GM23338 (cell line): ENCODE measurements at regions not wholly inside any gene's neighbourhood (a gene's known extent, or its start where the extent isn't known, plus 50 kb on each side); places are given as distances from the start of the nearest gene placed in this dataset.

Source experiments
- ATAC-seq: fragments of 200-7000 bp; cut with Tn5 transposase; 3 replicates; pipeline ENCODE4 v1.9.1; 2020
- DNase-seq: peaks from one replicate; pipeline ENCODE4 v3.0.0-alpha.2; 2015; ENCODE audit warnings: low spot score
- H2AFZ ChIP-seq: fragments of 200-600 bp; sonication (generic); 2 replicates; pipeline ENCODE4 v1.8.0; 2016; ENCODE audit warnings: antibody characterized with exemption, mild to moderate bottlenecking, moderate library complexity
- H3F3A ChIP-seq: fragments of 200-600 bp; sonication (generic); replicated peaks from 2 replicates; pipeline ENCODE4 v1.8.0; 2017; ENCODE audit warnings: antibody characterized with exemption, mixed run types, low read depth
- H3K27ac ChIP-seq: fragments of 200-600 bp; sonication (generic); 2 replicates; pipeline ENCODE4 v1.6.1; 2016; ENCODE audit warnings: low read depth
- H3K27me3 ChIP-seq: fragments of 200-600 bp; sonication (generic); 2 replicates; pipeline ENCODE4 v1.8.0; 2016; ENCODE audit warnings: mild to moderate bottlenecking, mixed run types, moderate library complexity; ENCODE audit not compliant: insufficient read depth
- H3K36me3 ChIP-seq: fragments of 200-600 bp; sonication (generic); 2 replicates; pipeline ENCODE4 v1.8.0; 2016; ENCODE audit warnings: mild to moderate bottlenecking; ENCODE audit not compliant: insufficient read depth
- H3K4me1 ChIP-seq: fragments of 200-600 bp; sonication (generic); 2 replicates; pipeline ENCODE4 v1.8.0; 2016; ENCODE audit warnings: mild to moderate bottlenecking, moderate library complexity; ENCODE audit not compliant: insufficient read depth
- H3K4me2 ChIP-seq: fragments of 200-600 bp; sonication (generic); 2 replicates; pipeline ENCODE4 v1.7.1; 2017; ENCODE audit warnings: mixed run types
- H3K4me3 ChIP-seq: fragments of 200-600 bp; sonication (generic); 2 replicates; pipeline ENCODE4 v1.6.1; 2016; ENCODE audit warnings: mixed run types
- H3K79me2 ChIP-seq: fragments of 200-600 bp; sonication (generic); replicated peaks from 2 replicates; pipeline ENCODE4 v1.8.0; 2017; ENCODE audit warnings: mild to moderate bottlenecking; ENCODE audit not compliant: insufficient read depth
- H3K9me2 ChIP-seq: fragments of 200-600 bp; sonication (generic); 2 replicates; pipeline ENCODE4 v1.8.0; 2017; ENCODE audit not compliant: insufficient read depth
- H4K20me1 ChIP-seq: fragments of 200-600 bp; sonication (generic); replicated peaks from 2 replicates; pipeline ENCODE4 v1.8.0; 2017; ENCODE audit warnings: mild to moderate bottlenecking; ENCODE audit not compliant: insufficient read depth
- H3K27ac Mint-ChIP-seq: 2 replicates; pipeline ENCODE4 v1.8.0; 2020; ENCODE audit warnings: inconsistent platforms, mild to moderate bottlenecking, moderate library complexity, mixed read lengths
- H3K27me3 Mint-ChIP-seq: 3 replicates; pipeline ENCODE4 v1.8.0; 2022; ENCODE audit warnings: low read depth, mild to moderate bottlenecking, moderate library complexity, mixed read lengths, inconsistent platforms; ENCODE audit not compliant: insufficient read depth, poor library complexity
- H3K36me3 Mint-ChIP-seq: 3 replicates; pipeline ENCODE4 v1.8.0; 2021; ENCODE audit warnings: low read depth, mild to moderate bottlenecking, inconsistent platforms, moderate library complexity, mixed read lengths
- H3K4me1 Mint-ChIP-seq: 3 replicates; pipeline ENCODE4 v1.8.0; 2020; ENCODE audit warnings: mild to moderate bottlenecking, inconsistent platforms, mixed read lengths
- H3K4me3 Mint-ChIP-seq: 3 replicates; pipeline ENCODE4 v1.8.0; 2021; ENCODE audit warnings: moderate library complexity, mild to moderate bottlenecking, inconsistent platforms, mixed read lengths
- H3K9me3 Mint-ChIP-seq: 3 replicates; pipeline ENCODE4 v1.8.0; 2020; ENCODE audit warnings: moderate library complexity, mild to moderate bottlenecking, inconsistent platforms, mixed read lengths
- CREB1 ChIP-seq: fragments of 250-450 bp; sonication (Bioruptor Pico); IDR thresholded peaks from 2 replicates; pipeline ENCODE4 v1.5.0; 2020; ENCODE audit warnings: low read depth, mild to moderate bottlenecking, moderate library complexity
- CTCF ChIP-seq, 2 experiments: fragments of 200-600 bp in 1 of 2; sonication (generic) in 1 of 2; conservative IDR thresholded peaks; 2 replicates each; pipeline versions ENCODE4 v1.5.1 to v1.6.1; 2016 to 2017; ENCODE audit warnings: antibody characterized with exemption in 2 of 2, low read depth in 2 of 2, mild to moderate bottlenecking in 2 of 2, moderate library complexity in 1 of 2
- ETS1 ChIP-seq: IDR thresholded peaks from 2 replicates; pipeline ENCODE4 v1.6.1; 2016; ENCODE audit warnings: antibody characterized with exemption
- EZH2 ChIP-seq: fragments of 200-600 bp; sonication (generic); IDR thresholded peaks from one replicate; pipeline ENCODE4 v1.8.0; 2017; ENCODE audit warnings: antibody characterized with exemption, mild to moderate bottlenecking, low read depth; ENCODE audit not compliant: unreplicated experiment
- EZH2phosphoT487 ChIP-seq: fragments of 200-600 bp; sonication (generic); IDR thresholded peaks from one replicate; pipeline ENCODE4 v1.8.1; 2018; ENCODE audit warnings: antibody characterized with exemption; ENCODE audit not compliant: unreplicated experiment
- JUNB ChIP-seq: IDR thresholded peaks from one replicate; pipeline ENCODE4 v1.6.1; 2016; ENCODE audit warnings: antibody characterized with exemption; ENCODE audit not compliant: unreplicated experiment
- NANOG ChIP-seq: IDR thresholded peaks from 2 replicates; pipeline ENCODE4 v1.6.1; 2016; ENCODE audit warnings: antibody characterized with exemption, borderline replicate concordance
- POLR2AphosphoS5 ChIP-seq: IDR thresholded peaks from 2 replicates; pipeline ENCODE4 v1.6.1; 2016; ENCODE audit warnings: antibody characterized with exemption, low read depth
- REST ChIP-seq: IDR thresholded peaks from one replicate; pipeline ENCODE4 v1.6.1; 2018; ENCODE audit warnings: antibody characterized with exemption; ENCODE audit not compliant: unreplicated experiment
- STAT1 ChIP-seq: IDR thresholded peaks from one replicate; pipeline ENCODE4 v1.6.1; 2016; ENCODE audit warnings: antibody characterized with exemption; ENCODE audit not compliant: unreplicated experiment
- ZNF114 ChIP-seq: fragments of 250-450 bp; sonication (Bioruptor Pico); IDR thresholded peaks from 2 replicates; pipeline ENCODE4 v1.5.0; 2020; ENCODE audit warnings: mild to moderate bottlenecking, moderate library complexity
- ZNF331 ChIP-seq: fragments of 250-450 bp; sonication (Bioruptor Pico); IDR thresholded peaks from 2 replicates; pipeline ENCODE4 v1.5.0; 2020; ENCODE audit warnings: low read depth, mild to moderate bottlenecking, moderate library complexity
- ZNF462 ChIP-seq: fragments of 250-450 bp; sonication (Bioruptor Pico); IDR thresholded peaks from 2 replicates; pipeline ENCODE4 v1.5.0; 2020; ENCODE audit warnings: mild to moderate bottlenecking, moderate library complexity

GRCh38 chr6:117783279-117783678 is 108.0 kb downstream of the NUS1 start:
- no peak overlapping the region for H3K4me3 ChIP-seq
- no peaks in the 10 kb centered on the region for H3F3A ChIP-seq
- H3K4me1 ChIP-seq, result no peaks in the 10 kb centered on the region
- H3K27me3 Mint-ChIP-seq, result no peaks in the 10 kb centered on the region
- no peaks in the 10 kb centered on the region for H3K27me3 ChIP-seq
- H3K4me3 Mint-ChIP-seq, result no peak overlapping the region
- no peaks in the 10 kb centered on the region for H3K9me2 ChIP-seq
- ATAC-seq (no peak), DNase-seq (no peak)
- H3K36me3 Mint-ChIP-seq, result no peaks in the 10 kb centered on the region
- H3K36me3 ChIP-seq, result no peaks in the 10 kb centered on the region
- no peaks in the 10 kb centered on the region for H3K4me1 Mint-ChIP-seq
- H3K27ac Mint-ChIP-seq, result peak overlapping the region; percentile 80; the same call in 1 of the 2 replicates
- H3K4me2 ChIP-seq, result no peak overlapping the region
- H2AFZ ChIP-seq, result peak overlapping the region; percentile 94
- H3K27ac ChIP-seq, result no peak overlapping the region
- H3K79me2 ChIP-seq, result no peaks in the 10 kb centered on the region
- no peak for TF ChIP-seq ETS1
- no peak for TF ChIP-seq NANOG
- no peak for TF ChIP-seq REST
- TF ChIP-seq POLR2AphosphoS5, result no peak
- TF ChIP-seq CREB1 (CRISPR knock-in tag), result no peak
- no peak for TF ChIP-seq ZNF462 (CRISPR knock-in tag)
- no peak for TF ChIP-seq JUNB
- TF ChIP-seq EZH2, result no peak
- TF ChIP-seq ZNF114, result no peak
- no peak for TF ChIP-seq STAT1
- TF ChIP-seq ZNF331, result no peak
- no peak for TF ChIP-seq CTCF (conservative IDR thresholded peaks at IDR 0.05; ENCODE audit: low read depth in 2 of 2)
- TF ChIP-seq EZH2phosphoT487, result no peak
- no peaks in the 10 kb centered on the region for H3K9me3 Mint-ChIP-seq
- no peaks in the 10 kb centered on the region for H4K20me1 ChIP-seq
